ENCODE measurements at regions not wholly inside any gene's neighbourhood (a gene's known extent, or its start where the extent isn't known, plus 50 kb on each side); places are given as distances from the start of the nearest gene placed in this dataset.

DNA sequence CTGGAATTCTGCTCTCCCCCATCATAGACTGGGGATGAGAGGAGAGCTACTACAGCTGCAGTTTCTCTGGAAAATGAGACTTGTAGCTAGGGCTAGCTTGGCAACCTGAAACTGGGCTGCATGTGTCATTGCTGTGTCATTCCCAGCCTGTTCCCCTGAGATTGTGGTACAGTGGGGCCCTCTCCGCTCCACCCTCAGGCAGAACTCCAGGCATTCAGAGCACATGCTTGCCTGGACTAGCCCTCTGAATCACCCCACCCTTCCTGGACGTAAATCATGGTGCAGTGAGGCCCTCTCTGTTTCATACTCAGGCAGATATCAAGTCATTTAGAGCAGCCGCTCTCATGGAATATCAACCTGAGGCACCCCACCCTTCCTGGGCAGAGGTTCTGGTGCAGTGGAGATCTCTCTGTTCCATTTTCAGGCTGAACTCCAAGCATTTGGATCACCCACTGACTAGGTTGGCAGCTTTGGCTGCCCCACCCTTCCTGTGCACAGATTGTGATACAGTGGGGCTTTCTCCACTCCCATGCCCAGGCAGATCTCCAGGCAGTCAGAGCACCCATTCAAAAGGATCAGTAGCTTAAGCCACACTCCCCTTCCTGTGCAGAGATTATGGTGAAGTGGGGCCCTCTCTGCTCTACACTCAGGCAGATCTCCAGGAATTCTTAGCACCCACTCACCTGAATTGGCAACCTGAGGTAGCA is 274.4 kb downstream of the C11orf87 start:
- no peak for TF ChIP-seq POLR2AphosphoS5 (IDR thresholded peaks at IDR 0.05; ENCODE audit: low read depth, low read length)
- TF ChIP-seq MEF2A (IDR thresholded peaks at IDR 0.05; ENCODE audit: borderline replicate concordance, low read depth): no peak
- TF ChIP-seq, protein P1, sequence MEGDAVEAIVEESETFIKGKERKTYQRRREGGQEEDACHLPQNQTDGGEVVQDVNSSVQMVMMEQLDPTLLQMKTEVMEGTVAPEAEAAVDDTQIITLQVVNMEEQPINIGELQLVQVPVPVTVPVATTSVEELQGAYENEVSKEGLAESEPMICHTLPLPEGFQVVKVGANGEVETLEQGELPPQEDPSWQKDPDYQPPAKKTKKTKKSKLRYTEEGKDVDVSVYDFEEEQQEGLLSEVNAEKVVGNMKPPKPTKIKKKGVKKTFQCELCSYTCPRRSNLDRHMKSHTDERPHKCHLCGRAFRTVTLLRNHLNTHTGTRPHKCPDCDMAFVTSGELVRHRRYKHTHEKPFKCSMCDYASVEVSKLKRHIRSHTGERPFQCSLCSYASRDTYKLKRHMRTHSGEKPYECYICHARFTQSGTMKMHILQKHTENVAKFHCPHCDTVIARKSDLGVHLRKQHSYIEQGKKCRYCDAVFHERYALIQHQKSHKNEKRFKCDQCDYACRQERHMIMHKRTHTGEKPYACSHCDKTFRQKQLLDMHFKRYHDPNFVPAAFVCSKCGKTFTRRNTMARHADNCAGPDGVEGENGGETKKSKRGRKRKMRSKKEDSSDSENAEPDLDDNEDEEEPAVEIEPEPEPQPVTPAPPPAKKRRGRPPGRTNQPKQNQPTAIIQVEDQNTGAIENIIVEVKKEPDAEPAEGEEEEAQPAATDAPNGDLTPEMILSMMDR (IDR thresholded peaks at IDR 0.05): no peak
- no peak for TF ChIP-seq RXRA (IDR thresholded peaks at IDR 0.05; ENCODE audit: borderline replicate concordance, low read depth)
- no peak for TF ChIP-seq SIN3A (IDR thresholded peaks at IDR 0.05; ENCODE audit: borderline replicate concordance, low read depth, low read length)
- no peak for TF ChIP-seq JUND (IDR thresholded peaks at IDR 0.05)
- TF ChIP-seq FOXJ3 (CRISPR knock-in tag; IDR thresholded peaks at IDR 0.05): no peak
- TF ChIP-seq EP300 (IDR thresholded peaks at IDR 0.05; ENCODE audit: borderline replicate concordance in 1 of 2, low read depth in 1 of 2, low read length in 1 of 2): no peak
- TF ChIP-seq, protein P2, sequence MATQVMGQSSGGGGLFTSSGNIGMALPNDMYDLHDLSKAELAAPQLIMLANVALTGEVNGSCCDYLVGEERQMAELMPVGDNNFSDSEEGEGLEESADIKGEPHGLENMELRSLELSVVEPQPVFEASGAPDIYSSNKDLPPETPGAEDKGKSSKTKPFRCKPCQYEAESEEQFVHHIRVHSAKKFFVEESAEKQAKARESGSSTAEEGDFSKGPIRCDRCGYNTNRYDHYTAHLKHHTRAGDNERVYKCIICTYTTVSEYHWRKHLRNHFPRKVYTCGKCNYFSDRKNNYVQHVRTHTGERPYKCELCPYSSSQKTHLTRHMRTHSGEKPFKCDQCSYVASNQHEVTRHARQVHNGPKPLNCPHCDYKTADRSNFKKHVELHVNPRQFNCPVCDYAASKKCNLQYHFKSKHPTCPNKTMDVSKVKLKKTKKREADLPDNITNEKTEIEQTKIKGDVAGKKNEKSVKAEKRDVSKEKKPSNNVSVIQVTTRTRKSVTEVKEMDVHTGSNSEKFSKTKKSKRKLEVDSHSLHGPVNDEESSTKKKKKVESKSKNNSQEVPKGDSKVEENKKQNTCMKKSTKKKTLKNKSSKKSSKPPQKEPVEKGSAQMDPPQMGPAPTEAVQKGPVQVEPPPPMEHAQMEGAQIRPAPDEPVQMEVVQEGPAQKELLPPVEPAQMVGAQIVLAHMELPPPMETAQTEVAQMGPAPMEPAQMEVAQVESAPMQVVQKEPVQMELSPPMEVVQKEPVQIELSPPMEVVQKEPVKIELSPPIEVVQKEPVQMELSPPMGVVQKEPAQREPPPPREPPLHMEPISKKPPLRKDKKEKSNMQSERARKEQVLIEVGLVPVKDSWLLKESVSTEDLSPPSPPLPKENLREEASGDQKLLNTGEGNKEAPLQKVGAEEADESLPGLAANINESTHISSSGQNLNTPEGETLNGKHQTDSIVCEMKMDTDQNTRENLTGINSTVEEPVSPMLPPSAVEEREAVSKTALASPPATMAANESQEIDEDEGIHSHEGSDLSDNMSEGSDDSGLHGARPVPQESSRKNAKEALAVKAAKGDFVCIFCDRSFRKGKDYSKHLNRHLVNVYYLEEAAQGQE (IDR thresholded peaks at IDR 0.05; ENCODE audit: low read depth, low read length): no peak
- TF ChIP-seq GATA2 (CRISPR knock-in tag; IDR thresholded peaks at IDR 0.05): no peak
- TF ChIP-seq CHD2 (IDR thresholded peaks at IDR 0.05; ENCODE audit: low read length, partially characterized antibody): no peak

Measured in SK-N-SH (cell line).